ENCODE measurements at regions not wholly inside any gene's neighbourhood (a gene's known extent, or its start where the extent isn't known, plus 50 kb on each side); places are given as distances from the start of the nearest gene placed in this dataset.

GRCh38 chr2:105478670-105479069 lies 79.8 kb upstream of the FHL2 start:
- TF ChIP-seq TCF7 (CRISPR knock-in tag; IDR thresholded peaks at IDR 0.05; ENCODE audit: low read depth) (no peak), EMX1 (CRISPR knock-in tag; IDR thresholded peaks at IDR 0.05) (no peak), MAX (CRISPR knock-in tag; IDR thresholded peaks at IDR 0.05) (no peak), TP53 (CRISPR knock-in tag; IDR thresholded peaks at IDR 0.05) (no peak), CTCF (IDR thresholded peaks at IDR 0.05) (no peak), CREB1 (CRISPR knock-in tag; IDR thresholded peaks at IDR 0.05) (no peak), ZNF138 (CRISPR knock-in tag; conservative IDR thresholded peaks at IDR 0.05) (no peak), TEAD4 (CRISPR knock-in tag; IDR thresholded peaks at IDR 0.05) (no peak), FOXJ3 (CRISPR knock-in tag; IDR thresholded peaks at IDR 0.05; ENCODE audit: borderline replicate concordance) (no peak), SMAD3 (CRISPR knock-in tag; IDR thresholded peaks at IDR 0.05; ENCODE audit: borderline replicate concordance) (no peak)

Data from WTC11 (cell line).